ENCODE measurements at regions not wholly inside any gene's neighbourhood (a gene's known extent, or its start where the extent isn't known, plus 50 kb on each side); places are given as distances from the start of the nearest gene placed in this dataset.

DNA sequence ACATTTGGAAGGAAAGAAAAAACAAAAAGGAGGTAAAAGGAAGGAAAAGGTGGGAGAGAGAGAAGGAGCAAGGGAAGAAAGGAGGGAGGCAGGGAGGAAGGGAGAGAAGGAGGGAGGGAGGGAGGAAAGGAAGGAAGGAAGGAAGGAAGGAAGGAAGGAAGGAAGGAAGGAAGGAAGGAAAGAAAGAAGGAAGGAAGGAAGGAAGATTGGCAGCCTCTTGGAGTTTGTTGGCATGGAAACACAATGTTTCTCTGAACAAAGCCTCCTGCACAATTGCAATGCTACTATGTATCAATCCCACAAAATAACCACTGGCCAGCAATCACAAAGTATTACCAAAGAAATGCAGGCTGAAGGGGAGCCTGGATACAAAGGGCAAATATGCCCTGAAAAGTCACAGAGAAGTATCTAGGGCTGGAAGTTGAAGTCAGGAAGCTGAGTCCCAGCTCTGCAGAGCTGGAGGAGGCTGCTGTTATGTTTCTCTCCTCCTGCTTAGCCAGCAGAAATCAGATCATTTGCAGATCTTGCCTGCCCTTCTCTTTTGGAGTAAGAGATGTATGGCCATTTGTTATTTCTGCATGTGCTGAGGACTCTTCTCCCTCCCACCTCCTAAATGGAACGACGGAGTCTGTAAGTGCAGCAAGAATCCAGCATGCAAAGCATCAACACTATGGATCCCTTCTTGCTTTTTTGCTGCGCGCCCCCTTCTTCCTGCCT lies 195.9 kb upstream of the LDB2 start:
- in situ Hi-C loops (cut with HindIII; ENCODE audit: low sequenced_read_pairs) = no loop called here
- no peak for DNase-seq (ENCODE audit: low spot score)

DNA sequence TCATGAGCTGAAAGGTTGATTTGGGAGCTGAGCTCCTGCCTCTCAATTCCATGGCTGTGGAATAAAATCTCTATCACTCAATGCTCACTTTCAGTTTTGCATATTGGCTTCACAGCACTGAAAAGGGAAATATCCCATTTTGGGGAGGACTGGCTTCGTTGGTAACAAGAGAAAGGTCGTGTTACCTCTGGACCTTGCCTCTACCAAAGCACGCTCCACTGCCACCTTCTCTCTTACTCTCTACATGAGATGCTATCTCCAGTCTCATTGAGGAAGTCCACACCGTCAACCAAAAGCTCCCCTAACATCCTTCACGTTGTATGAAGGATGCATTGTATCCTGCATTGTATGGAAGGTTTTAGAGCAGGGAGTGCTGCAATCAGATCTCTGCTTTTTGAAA lies 195.0 kb upstream of the LDB2 start:
- in situ Hi-C loops (cut with HindIII; ENCODE audit: low sequenced_read_pairs) = no loop called here
- DNase-seq (ENCODE audit: low spot score) = no peak

GRCh38 chr4:17092736-17093437 lies 194.4 kb upstream of the LDB2 start:
- in situ Hi-C loops (cut with HindIII; ENCODE audit: low sequenced_read_pairs) = no loop called here
- DNase-seq (ENCODE audit: low spot score) = no peak

GRCh38 chr4:17091104-17091503 lies 192.7 kb upstream of the LDB2 start:
- in situ Hi-C loops (cut with HindIII; ENCODE audit: low sequenced_read_pairs) = no loop called here
- no peak for DNase-seq (ENCODE audit: low spot score)

DNA sequence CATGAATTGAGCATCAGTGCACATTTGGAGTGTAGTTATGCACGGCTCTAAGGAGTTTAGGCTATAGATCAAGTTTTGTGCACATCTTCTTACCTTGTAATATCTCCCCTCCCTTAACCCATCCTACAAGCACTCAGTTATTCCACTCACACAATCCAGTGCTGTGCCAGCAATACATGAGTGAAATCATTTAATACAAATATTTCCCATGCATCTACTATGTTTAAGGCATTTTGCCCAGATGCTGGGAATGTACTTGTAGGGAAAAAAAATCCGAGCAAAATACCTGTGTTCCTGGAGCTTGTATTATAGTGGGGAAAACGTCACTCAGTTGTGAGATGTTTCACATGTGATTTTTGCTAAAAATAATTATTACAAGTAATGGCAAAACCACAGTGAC lies 191.6 kb upstream of the LDB2 start:
- in situ Hi-C loops (cut with HindIII; ENCODE audit: low sequenced_read_pairs) = no loop called here
- no peak for DNase-seq (ENCODE audit: low spot score)

GRCh38 chr4:17085416-17085815 lies 187.0 kb upstream of the LDB2 start:
- DNase-seq (ENCODE audit: low spot score) = no peak
- in situ Hi-C loops (cut with HindIII; ENCODE audit: low sequenced_read_pairs) = no loop called here

GRCh38 chr4:17082186-17082585 lies 183.7 kb upstream of the LDB2 start:
- in situ Hi-C loops (cut with HindIII; ENCODE audit: low sequenced_read_pairs) = no loop called here

GRCh38 chr4:17081179-17081578 lies 182.7 kb upstream of the LDB2 start:
- DNase-seq (ENCODE audit: low spot score) = no peak
- in situ Hi-C loops (cut with HindIII; ENCODE audit: low sequenced_read_pairs) = no loop called here

More at GRCh38 chr4:17082186-17082585, 183.7 kb upstream of the LDB2 start:
- no peak for DNase-seq (ENCODE audit: low spot score)

DNA sequence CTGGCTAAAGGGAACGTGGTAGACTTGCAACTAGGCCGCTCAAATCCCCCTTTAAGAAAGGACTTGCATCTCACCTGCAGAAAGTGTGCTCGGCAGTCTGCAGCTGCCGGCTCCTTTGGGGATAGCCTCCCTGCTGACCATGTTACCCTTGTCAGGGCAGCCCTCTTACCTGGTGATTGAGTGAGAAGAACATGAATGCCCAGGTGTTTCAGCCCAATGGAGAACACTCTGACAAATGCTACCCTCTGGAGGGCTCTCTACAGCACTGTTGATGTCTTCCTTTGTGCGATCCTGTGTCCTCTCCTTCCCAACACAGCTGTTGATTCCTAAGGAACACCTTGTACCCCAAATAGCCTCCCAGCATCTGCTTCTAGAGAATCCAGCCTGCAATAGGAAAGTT lies 178.7 kb upstream of the LDB2 start:
- no peak for DNase-seq (ENCODE audit: low spot score)
- in situ Hi-C loops (cut with HindIII; ENCODE audit: low sequenced_read_pairs) = no loop called here

DNA sequence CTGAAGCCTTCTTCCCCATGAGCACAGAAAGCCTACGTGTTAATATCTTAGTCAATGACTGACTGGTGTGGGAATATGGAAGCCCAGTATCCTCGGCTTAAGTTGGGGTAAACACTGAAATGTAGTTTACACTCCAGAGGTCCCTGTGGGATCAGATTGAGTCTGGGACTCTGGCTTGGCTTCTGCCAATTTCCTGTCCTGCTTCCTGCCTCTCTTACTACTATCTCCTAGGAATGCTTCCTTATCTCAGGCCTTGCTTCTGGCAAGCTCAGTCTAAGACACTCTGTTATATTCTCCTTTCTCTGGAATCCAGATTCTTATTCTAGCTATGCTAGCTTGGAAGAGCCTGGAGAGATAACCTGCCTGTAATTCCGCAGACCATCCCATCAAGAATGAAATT lies 174.0 kb upstream of the LDB2 start:
- in situ Hi-C loops (cut with HindIII; ENCODE audit: low sequenced_read_pairs) = no loop called here
- no peak for DNase-seq (ENCODE audit: low spot score)

DNA sequence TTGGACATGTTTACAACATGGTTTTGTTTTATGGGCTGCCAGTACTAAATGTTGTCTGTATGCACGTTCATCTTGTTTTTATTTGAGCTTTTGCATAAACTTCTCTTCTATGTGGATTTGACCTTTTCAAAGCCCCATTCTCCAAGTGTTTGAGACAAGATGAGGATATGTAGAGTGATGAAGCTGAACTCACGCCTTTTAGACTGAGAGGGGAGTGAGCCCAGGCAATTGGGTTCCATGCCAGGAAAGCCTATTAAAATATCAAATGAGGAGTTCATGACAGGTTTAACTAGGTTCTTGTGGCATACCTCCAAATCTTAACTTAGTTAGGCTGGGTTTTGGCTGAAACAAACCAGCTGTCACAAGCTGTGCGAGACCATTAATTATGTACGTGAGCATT lies 170.4 kb upstream of the LDB2 start:
- in situ Hi-C loops (cut with HindIII; ENCODE audit: low sequenced_read_pairs) = no loop called here
- DNase-seq (ENCODE audit: low spot score) = no peak

DNA sequence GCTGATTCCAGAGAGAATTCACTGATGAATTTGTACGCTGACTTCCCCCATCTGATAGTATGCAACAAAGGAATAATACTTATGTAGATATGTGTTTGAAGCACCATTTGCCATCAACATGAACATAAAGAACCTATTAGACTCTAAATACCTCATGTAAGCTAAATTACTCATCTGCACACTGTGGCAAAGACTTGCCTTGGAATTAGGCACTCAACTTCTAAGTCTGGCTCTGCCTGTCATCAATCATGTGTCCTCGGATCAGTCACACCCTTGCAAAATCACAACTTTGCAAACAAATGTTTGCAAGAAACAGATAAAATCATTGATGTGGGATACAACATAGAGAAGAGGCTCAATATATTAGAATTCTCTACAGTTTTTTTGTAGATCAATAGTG lies 169.9 kb upstream of the LDB2 start:
- no peak for DNase-seq (ENCODE audit: low spot score)
- in situ Hi-C loops (cut with HindIII; ENCODE audit: low sequenced_read_pairs) = no loop called here

DNA sequence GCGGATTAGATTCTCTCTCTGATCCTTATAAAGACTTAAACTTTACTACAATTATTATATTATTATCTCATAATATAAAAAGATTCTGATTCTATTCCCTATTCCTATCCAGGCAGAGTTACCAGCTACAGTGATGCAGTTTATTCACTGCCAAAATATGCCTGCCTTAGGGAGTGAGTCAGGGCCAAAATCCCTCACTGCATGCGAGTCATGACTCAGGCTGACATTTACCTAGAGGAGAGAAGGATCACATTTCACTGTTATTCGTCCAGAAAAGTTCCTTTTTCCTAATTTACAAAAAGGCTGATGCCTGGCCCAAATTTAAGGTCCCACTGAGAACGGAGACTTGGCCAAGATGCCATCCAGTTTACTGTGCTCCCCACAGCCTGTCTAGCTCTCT lies 168.5 kb upstream of the LDB2 start:
- in situ Hi-C loops (cut with HindIII; ENCODE audit: low sequenced_read_pairs) = no loop called here

GRCh38 chr4:17066236-17066635 lies 167.8 kb upstream of the LDB2 start:
- no peak for DNase-seq (ENCODE audit: low spot score)
- in situ Hi-C loops (cut with HindIII; ENCODE audit: low sequenced_read_pairs) = no loop called here

More for the DNA sequence above, 168.5 kb upstream of the LDB2 start:
- DNase-seq (ENCODE audit: low spot score) = no peak

- DNase-seq (ENCODE audit: low spot score) = no peak
- in situ Hi-C loops (cut with HindIII; ENCODE audit: low sequenced_read_pairs) = no loop called here
Measured at GRCh38 chr4:17065821-17066220, 167.4 kb upstream of the LDB2 start.

DNA sequence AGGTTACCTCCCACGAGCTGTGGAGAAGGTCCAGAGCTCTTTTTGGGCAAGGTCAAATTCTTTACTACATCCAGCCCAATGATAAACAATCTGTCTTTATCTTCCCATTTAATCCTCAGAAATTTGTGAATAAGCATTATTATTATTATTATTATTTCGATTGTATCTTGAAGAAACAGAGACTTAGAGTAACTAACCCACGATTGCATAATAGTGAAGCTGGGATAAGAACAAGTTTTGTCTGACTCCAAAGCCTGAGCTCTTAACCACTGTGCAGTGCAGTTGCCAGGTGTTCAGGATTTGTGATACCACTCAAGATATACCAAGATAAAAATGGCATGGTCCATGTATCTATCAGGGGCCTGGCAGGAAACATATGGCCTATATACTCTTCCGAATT lies 166.5 kb upstream of the LDB2 start:
- no peak for DNase-seq (ENCODE audit: low spot score)
- in situ Hi-C loops (cut with HindIII; ENCODE audit: low sequenced_read_pairs) = no loop called here

GRCh38 chr4:17063888-17064287 lies 165.4 kb upstream of the LDB2 start:
- in situ Hi-C loops (cut with HindIII; ENCODE audit: low sequenced_read_pairs) = no loop called here
- DNase-seq (ENCODE audit: low spot score) = no peak

- DNase-seq (ENCODE audit: low spot score) = no peak
- in situ Hi-C loops (cut with HindIII; ENCODE audit: low sequenced_read_pairs) = no loop called here
Measured at GRCh38 chr4:17060230-17060629, 161.8 kb upstream of the LDB2 start.

GRCh38 chr4:17058916-17059741 lies 160.7 kb upstream of the LDB2 start:
- no peak for DNase-seq (ENCODE audit: low spot score)
- in situ Hi-C loops (cut with HindIII; ENCODE audit: low sequenced_read_pairs) = no loop called here

- DNase-seq (ENCODE audit: low spot score) = no peak
- in situ Hi-C loops (cut with HindIII; ENCODE audit: low sequenced_read_pairs) = no loop called here
Measured at GRCh38 chr4:17058536-17058915, 160.1 kb upstream of the LDB2 start.
